HG03354 (cell line): ENCODE measurements at regions not wholly inside any gene's neighbourhood (a gene's known extent, or its start where the extent isn't known, plus 50 kb on each side); places are given as distances from the start of the nearest gene placed in this dataset.
A peak's percentile ranks its signal among the peaks of the same experiment; 100 is the strongest.
"Not testable (repeated sequence)": the region's sequence is repeated elsewhere in the genome, so short reads cannot be mapped to it uniquely, and the experiment has no call there.

Experiments
- ATAC-seq: cut with Tn5 transposase; IDR thresholded peaks from one replicate; pipeline ENCODE4 v1.9.1; 2021; ENCODE audit warnings: mild to moderate bottlenecking; ENCODE audit not compliant: unreplicated experiment, poor library complexity, severe bottlenecking

DNA sequence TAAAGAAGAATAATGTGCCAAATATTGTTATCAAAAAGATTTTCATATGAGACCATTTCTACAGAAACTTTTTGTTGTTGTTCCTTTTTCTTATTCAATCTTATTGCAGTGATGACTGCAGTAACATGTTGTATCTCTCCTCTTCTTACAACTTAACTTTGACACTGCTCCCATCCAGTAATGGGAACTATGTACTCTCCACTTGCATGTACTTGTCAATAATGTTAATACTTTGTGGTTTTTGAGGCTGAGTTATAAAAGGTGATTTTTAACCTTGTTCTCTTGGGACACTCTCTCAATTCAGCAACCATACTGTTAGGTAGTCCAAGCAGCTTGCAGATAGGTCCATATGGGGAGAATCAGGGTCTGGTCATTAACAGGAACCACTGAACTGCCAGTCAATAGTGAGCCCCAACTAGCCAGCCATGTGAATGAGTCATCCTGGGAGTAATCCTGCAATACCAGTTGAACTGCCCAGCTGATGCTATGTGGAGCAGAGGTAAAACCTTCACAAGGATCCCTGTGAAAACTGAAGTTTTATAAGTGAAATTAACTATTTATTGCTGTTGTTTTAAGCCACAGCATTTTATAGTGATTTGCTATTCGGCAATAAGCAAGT, 199.6 kb upstream of the DAB2 start:
- ATAC-seq = peak; percentile 94

GRCh38 chr5:39623291-39623865, 198.6 kb upstream of the DAB2 start:
- no peak for ATAC-seq

GRCh38 chr5:39622281-39622680, 197.5 kb upstream of the DAB2 start:
- ATAC-seq = no peak

DNA sequence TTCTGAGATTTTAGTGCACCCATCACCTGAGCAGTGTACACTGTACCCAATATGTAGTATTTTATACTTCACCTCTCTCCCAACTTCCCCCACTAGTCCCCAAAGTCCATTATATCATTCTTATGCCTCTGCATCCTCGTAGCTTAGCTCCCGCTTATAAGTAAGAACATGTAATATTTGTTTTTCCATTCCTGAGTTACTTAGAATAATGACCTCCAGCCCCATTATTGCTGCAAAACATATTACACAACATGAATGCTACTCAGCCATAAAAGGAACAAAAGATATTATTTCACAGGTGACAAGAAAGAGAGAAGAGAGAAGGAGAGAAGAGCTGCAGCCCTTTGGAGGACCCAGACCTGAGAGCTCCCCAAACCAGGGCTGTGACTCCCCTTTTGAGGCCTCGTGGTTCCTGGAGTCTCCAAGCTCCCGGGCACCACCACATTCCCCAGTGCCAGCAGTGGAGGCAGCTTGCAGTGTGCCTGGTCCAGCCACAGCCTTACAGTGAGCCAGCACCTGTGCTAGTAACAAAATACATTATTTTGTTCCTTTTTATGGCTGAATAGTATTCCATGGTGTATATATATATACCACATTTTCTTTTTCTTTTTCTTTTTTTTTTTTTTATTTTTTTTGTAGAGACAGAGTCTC, 194.5 kb upstream of the DAB2 start:
- ATAC-seq = no peak

GRCh38 chr5:39618391-39618790, 193.6 kb upstream of the DAB2 start:
- ATAC-seq = no peak

GRCh38 chr5:39616131-39616530, 191.4 kb upstream of the DAB2 start:
- no peak for ATAC-seq

DNA sequence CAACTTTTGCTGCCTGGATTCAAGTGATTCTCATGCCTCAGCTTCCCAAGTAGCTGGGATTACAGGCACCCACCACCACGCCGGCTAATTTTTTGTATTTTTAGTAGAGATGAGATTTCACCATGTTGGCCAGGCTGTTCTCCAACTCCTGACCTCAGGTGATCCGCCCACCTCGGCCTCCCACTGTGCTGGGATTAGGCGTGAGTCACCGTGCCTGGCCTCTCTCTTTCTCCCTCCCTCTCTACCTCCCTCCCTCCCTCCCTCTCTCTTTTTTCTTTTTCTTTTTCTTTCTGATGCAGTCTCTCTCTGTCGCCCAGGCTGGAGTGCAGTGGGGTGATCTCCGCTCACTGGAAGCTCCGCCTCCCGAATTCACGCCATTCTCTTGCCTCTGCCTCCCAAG, 186.3 kb upstream of the DAB2 start:
- ATAC-seq = not testable (repeated sequence)

DNA sequence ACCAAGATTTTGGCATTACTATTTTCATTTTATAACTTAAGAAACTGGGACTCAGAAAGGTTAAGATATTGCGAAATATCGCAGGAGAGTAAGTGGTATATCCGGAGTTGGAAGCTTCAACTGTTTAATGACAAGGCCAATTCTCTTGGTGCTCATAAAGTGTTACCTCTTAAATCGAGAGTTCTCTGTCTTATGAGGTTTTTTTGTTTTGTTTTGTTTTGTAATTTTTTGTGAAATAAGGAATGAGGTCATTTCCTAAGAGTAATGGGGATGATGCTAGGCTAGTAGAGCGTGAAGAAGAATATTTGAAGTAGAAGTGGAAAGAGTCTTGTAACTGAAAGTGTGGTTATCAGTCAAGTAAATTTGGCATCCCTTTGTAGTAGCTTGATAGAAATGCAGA, 183.2 kb upstream of the DAB2 start:
- no peak for ATAC-seq

DNA sequence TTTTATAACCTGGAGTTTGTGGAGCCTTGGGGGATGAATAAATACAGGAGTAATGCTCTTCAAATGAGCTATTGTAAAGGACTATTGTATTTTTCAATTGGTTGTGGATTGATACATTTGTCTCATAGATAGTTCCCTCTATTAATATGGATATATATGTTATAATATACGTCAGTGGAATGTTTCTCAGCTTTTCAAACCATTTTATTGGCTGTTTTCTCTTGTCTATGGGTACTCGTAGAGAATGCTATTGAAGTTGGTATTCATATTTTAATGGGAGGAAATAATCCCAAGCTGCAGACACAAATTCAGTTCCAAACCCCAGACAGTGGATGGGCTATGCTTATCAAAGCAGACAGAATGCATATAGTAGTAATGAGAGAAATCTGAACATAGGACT, 181.8 kb upstream of the DAB2 start:
- ATAC-seq = no peak

- ATAC-seq = no peak
These were observed 181.1 kb upstream of the DAB2 start for GRCh38 chr5:39605588-39606575.

GRCh38 chr5:39605145-39605544, 180.4 kb upstream of the DAB2 start:
- ATAC-seq = no peak

DNA sequence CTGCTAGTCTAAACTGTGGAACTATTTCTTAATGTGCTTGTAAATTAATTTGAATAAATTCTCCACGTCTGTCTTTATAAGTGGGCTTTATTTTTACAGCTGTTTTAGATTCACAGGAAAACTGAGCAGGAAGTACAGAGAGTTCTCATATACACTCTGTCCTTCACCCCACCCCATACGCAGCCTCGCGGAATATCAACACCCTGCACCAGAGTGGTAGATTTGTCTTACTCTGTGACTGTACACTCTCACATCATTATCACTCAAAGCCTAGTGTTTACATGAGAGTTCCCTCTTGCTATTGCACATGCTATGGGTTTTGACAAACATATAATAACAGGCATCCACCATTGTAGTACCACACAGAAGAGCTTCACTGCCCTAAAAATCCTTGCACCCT, 179.7 kb upstream of the DAB2 start:
- ATAC-seq = no peak

- ATAC-seq = no peak
These were observed 175.1 kb upstream of the DAB2 start for GRCh38 chr5:39599721-39600431.

- ATAC-seq = no peak
These were observed 174.0 kb upstream of the DAB2 start for GRCh38 chr5:39598661-39599248.

- no peak for ATAC-seq
These were observed 163.4 kb upstream of the DAB2 start for GRCh38 chr5:39588179-39588578.

DNA sequence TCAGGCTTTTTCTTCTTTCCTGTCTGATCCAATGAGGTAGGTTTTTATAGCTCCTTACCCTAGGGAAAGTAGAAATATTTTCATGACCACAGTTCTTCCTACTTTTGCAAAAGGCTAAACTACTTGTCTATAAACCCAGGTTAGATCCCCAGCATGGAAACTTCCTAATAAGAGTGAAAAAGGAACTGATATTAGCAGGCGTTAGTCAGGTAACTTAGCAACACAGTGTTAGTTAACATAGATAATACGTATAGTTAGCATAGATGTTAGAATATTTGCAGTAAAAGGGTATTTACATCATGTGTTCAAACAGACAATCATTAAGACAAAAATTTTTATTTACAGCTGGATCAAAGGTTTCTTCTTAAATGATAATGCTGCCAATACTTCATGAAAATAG, 162.9 kb upstream of the DAB2 start:
- peak; percentile 59 for ATAC-seq

- ATAC-seq = no peak
These were observed 161.4 kb upstream of the DAB2 start for GRCh38 chr5:39586185-39586584.

GRCh38 chr5:39584927-39585326, 160.1 kb upstream of the DAB2 start:
- ATAC-seq = no peak

DNA sequence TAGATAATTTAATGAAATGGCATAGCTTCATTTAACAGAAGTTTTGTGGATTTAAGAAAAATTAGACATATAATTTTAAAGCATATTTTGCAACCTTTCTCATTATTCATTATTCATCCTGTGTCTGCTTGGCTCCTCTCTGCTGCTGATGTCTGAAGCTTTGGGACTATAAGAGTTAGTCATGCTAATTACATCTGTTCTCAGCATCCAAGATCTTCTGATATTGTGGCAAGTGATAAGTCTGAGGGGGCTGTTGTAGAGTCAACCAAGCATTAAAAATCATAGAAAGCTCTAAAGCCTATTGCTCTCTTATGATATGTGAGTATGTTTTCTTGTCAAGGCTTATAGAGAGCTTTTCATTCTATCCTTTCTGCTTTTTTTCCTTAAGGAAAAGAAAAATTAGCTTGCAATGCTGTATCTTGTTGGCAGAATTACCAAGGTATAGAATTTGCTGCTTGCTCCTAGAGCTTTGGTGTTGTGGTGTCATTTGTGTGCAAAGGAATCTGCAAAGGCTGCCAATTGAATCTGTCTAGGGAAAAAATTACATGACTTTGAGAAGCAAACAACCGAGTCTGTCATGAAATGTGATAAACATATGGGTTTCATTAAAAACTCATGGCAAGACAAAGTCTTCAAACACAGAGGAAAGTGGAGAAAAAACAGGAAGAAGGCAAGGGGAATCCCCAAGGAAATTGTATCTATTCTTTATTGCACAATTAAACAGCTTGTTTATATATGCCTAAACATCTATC, 156.1 kb upstream of the DAB2 start:
- no peak for ATAC-seq
